Sigmoid colon (tissue), 4 donors: ENCODE measurements at regions not wholly inside any gene's neighbourhood (a gene's known extent, or its start where the extent isn't known, plus 50 kb on each side); places are given as distances from the start of the nearest gene placed in this dataset.
"Not testable (repeated sequence)": the region's sequence is repeated elsewhere in the genome, so short reads cannot be mapped to it uniquely, and the experiment has no call there.

Experiments
- CTCF ChIP-seq, 4 experiments: fragments of 450-650 bp in 3 of 4; fragments of 200-600 bp in 1 of 4; IDR thresholded peaks; one replicate each; pipeline ENCODE4 v1.5.1; 2016 to 2019; ENCODE audit warnings: antibody characterized with exemption in 4 of 4, mild to moderate bottlenecking in 3 of 4, moderate library complexity in 2 of 4
- EP300 ChIP-seq, 4 donors: sonication (generic); formaldehyde crosslinking; IDR thresholded peaks; one replicate each; pipeline ENCODE4 v1.6.1; 2017; ENCODE audit warnings: antibody characterized with exemption in 4 of 4
- POLR2A ChIP-seq, 2 donors: fragments of 450-650 bp; IDR thresholded peaks; one replicate each; pipeline ENCODE4 v1.6.1; 2016; ENCODE audit warnings: antibody characterized with exemption in 2 of 2, mild to moderate bottlenecking in 2 of 2, moderate library complexity in 2 of 2
- POLR2AphosphoS5 ChIP-seq, 4 donors: sonication (generic); formaldehyde crosslinking; IDR thresholded peaks; one replicate each; pipeline ENCODE4 v1.6.1; 2017; ENCODE audit warnings: antibody characterized with exemption in 4 of 4

DNA sequence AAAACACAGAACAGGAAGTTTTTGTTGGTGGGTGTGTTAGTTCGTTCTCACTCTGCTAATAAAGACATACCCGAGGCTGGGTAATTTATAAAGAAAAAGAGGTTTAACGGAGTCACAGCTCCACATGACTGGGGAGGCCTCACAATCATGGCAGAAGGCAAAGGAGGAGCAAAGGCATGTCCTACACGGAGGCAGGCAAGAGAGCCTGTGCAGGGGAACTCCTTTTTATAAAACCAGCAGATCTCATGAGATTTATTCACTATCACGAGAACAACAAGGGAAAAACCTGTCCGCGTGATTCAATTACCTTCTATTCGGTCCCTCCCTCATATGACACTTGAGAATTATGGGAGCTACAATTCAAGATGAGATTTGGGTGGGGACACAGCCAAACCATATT, 96.6 kb downstream of the TLR5 start:
- TF ChIP-seq CTCF, EP300, POLR2AphosphoS5, POLR2A (IDR thresholded peaks at IDR 0.05): not testable (repeated sequence)
